Endodermal cell (in vitro differentiated cells): ENCODE measurements at regions not wholly inside any gene's neighbourhood (a gene's known extent, or its start where the extent isn't known, plus 50 kb on each side); places are given as distances from the start of the nearest gene placed in this dataset.

Experiments used
- DNase-seq: peaks from one replicate; pipeline ENCODE4 v3.0.0-alpha.2; 2017
- H3K27ac ChIP-seq: 2 replicates; pipeline ENCODE4 v1.5.1; 2013; ENCODE audit warnings: mild to moderate bottlenecking, low read depth, low read length, moderate library complexity
- H3K27me3 ChIP-seq: 2 replicates; pipeline ENCODE4 v1.6.1; 2013; ENCODE audit warnings: mild to moderate bottlenecking, low read length, moderate library complexity; ENCODE audit not compliant: insufficient read depth, control insufficient read depth, poor library complexity, severe bottlenecking
- H3K36me3 ChIP-seq: 2 replicates; pipeline ENCODE4 v1.7.0; 2013; ENCODE audit warnings: mild to moderate bottlenecking, low read length, moderate library complexity; ENCODE audit not compliant: control insufficient read depth, insufficient read depth
- H3K4me1 ChIP-seq: one replicate; pipeline ENCODE4 v1.7.0; 2013; ENCODE audit warnings: low read length; ENCODE audit not compliant: control insufficient read depth, insufficient read depth
- H3K4me3 ChIP-seq: 2 replicates; pipeline ENCODE4 v1.5.1; 2013; ENCODE audit warnings: mild to moderate bottlenecking, low read length, moderate library complexity
- H3K9ac ChIP-seq: 2 replicates; pipeline ENCODE4 v1.6.1; 2013; ENCODE audit warnings: mild to moderate bottlenecking, low read length, moderate library complexity; ENCODE audit not compliant: poor library complexity, severe bottlenecking; ENCODE audit errors: extremely low read depth
- H3K9me3 ChIP-seq: 2 replicates; pipeline ENCODE4 v1.6.1; 2013; ENCODE audit warnings: mild to moderate bottlenecking, low read length, moderate library complexity; ENCODE audit not compliant: control insufficient read depth
- H3K27ac Mint-ChIP-seq: 2 replicates; pipeline ENCODE4 v1.8.0; 2020; ENCODE audit warnings: mixed read lengths
- H3K27me3 Mint-ChIP-seq: 2 replicates; pipeline ENCODE4 v1.8.0; 2021; ENCODE audit warnings: mild to moderate bottlenecking, mixed read lengths; ENCODE audit not compliant: insufficient read depth
- H3K36me3 Mint-ChIP-seq: 2 replicates; pipeline ENCODE4 v1.8.0; 2020; ENCODE audit warnings: low read depth, mixed read lengths
- H3K4me1 Mint-ChIP-seq: 2 replicates; pipeline ENCODE4 v1.8.0; 2020; ENCODE audit warnings: mixed read lengths
- H3K4me3 Mint-ChIP-seq: 2 replicates; pipeline ENCODE4 v1.8.0; 2020; ENCODE audit warnings: mild to moderate bottlenecking, moderate library complexity, mixed read lengths
- H3K9me3 Mint-ChIP-seq: 2 replicates; pipeline ENCODE4 v1.8.0; 2020; ENCODE audit warnings: mild to moderate bottlenecking, mixed read lengths
- CTCF ChIP-seq: fragments of 200-600 bp; sonication (generic); conservative IDR thresholded peaks from 2 replicates; pipeline ENCODE4 v1.5.0; 2021; ENCODE audit warnings: antibody characterized with exemption, mild to moderate bottlenecking

- H3K36me3 ChIP-seq: no peaks in the 10 kb centered on the region
- no peak overlapping the region for H3K27ac ChIP-seq
- peak; percentile 84 for TF ChIP-seq CTCF
- peaks cover 56% of the 10 kb centered on the region for H3K9me3 Mint-ChIP-seq
- no peaks in the 10 kb centered on the region for H3K4me1 Mint-ChIP-seq
- H3K27me3 Mint-ChIP-seq: no peaks in the 10 kb centered on the region
- peak; percentile 80 for DNase-seq
- no peaks in the 10 kb centered on the region for H3K9me3 ChIP-seq
- H3K9ac ChIP-seq: no peak overlapping the region
- no peaks in the 10 kb centered on the region for H3K4me1 ChIP-seq
- no peaks in the 10 kb centered on the region for H3K36me3 Mint-ChIP-seq
- H3K27ac Mint-ChIP-seq: no peak overlapping the region
- no peak overlapping the region for H3K4me3 ChIP-seq
- no peaks in the 10 kb centered on the region for H3K27me3 ChIP-seq
- no peak overlapping the region for H3K4me3 Mint-ChIP-seq
These were observed 106.1 kb downstream of the PBDC1 start for GRCh38 chrX:76279007-76279406.
